GM21367 (cell line): ENCODE measurements at regions not wholly inside any gene's neighbourhood (a gene's known extent, or its start where the extent isn't known, plus 50 kb on each side); places are given as distances from the start of the nearest gene placed in this dataset.

Source experiments
- ATAC-seq: cut with Tn5 transposase; IDR thresholded peaks from one replicate; pipeline ENCODE4 v1.9.1; 2021; ENCODE audit not compliant: unreplicated experiment

GRCh38 chr18:61949946-61950345 lies 57.1 kb upstream of the RNF152 start:
- ATAC-seq = no peak

- ATAC-seq = no peak
These were observed 56.1 kb upstream of the RNF152 start for GRCh38 chr18:61948846-61949438.

- ATAC-seq = no peak
These were observed 55.5 kb upstream of the RNF152 start for GRCh38 chr18:61948281-61948741.

- ATAC-seq = no peak
These were observed 53.6 kb upstream of the RNF152 start for GRCh38 chr18:61946449-61946848.

- ATAC-seq = no peak
These were observed 50.6 kb upstream of the RNF152 start for GRCh38 chr18:61943175-61943964.
